ENCODE measurements at regions not wholly inside any gene's neighbourhood (a gene's known extent, or its start where the extent isn't known, plus 50 kb on each side); places are given as distances from the start of the nearest gene placed in this dataset.
"Not testable (repeated sequence)": the region's sequence is repeated elsewhere in the genome, so short reads cannot be mapped to it uniquely, and the experiment has no call there.

DNA sequence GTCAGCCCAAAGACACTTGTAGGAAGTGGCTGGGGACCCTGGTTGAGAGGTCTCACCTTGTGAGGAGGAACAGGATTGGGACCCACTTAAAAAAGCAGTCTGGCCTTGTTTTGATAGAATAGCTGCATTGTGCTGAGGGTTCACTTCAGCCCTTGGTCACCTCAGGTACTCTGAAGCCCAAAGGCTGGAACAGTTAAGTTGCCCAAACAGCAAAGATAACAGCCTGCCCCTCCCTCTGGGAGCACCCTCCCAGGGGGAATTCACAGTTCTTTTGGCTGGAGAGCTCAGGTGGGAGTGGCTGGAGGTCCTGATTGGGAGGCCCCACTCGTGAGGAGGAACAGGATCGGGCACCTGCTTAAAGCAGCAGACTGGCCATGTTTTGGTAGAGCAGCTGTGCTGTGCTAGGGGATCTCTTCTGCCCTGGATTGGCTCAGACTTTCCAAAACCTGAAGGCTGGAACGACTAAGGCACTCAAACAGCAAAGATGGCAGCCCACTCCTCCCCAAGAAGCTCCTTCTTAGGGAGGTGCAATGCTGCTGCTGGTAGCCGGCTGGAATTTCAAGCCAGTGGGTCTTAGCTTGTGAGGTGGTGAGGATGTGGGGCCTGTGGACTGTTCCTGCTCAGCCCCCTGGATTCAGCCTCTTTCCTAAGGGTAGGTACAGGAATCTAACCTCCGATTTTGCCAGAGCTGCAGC lies 143.8 kb upstream of the SLC38A2 start:
- H3K9me3 ChIP-seq (ENCODE audit: control insufficient read depth in 2 of 2, low read length in 2 of 2), result no peaks in the 10 kb centered on the region
- H3K4me3 ChIP-seq (ENCODE audit: low read length in 2 of 2), result no peak overlapping the region
- no peaks in the 10 kb centered on the region for H3K36me3 ChIP-seq (ENCODE audit: control insufficient read depth in 2 of 2, insufficient read depth in 2 of 2, low read length in 2 of 2)
- H3K27ac ChIP-seq (ENCODE audit: low read depth in 2 of 2, low read length in 2 of 2), result peak overlapping the region in 1 of 2 donors; percentile 1
- no peaks in the 10 kb centered on the region for H3K27me3 ChIP-seq (ENCODE audit: control insufficient read depth in 2 of 2, insufficient read depth in 2 of 2, low read length in 2 of 2)
- H3K9ac ChIP-seq (ENCODE audit: low read depth in 1 of 2, low read length in 2 of 2), result no peak overlapping the region
- H3K4me1 ChIP-seq (ENCODE audit: control insufficient read depth in 2 of 2, insufficient read depth in 2 of 2, low read length in 2 of 2), result no peaks in the 10 kb centered on the region

- no peaks in the 10 kb centered on the region for H3K4me1 ChIP-seq (ENCODE audit: control insufficient read depth in 2 of 2, insufficient read depth in 2 of 2, low read length in 2 of 2)
- H3K27me3 ChIP-seq (ENCODE audit: control insufficient read depth in 2 of 2, insufficient read depth in 2 of 2, low read length in 2 of 2), result no peaks in the 10 kb centered on the region
- no peak overlapping the region for H3K9ac ChIP-seq (ENCODE audit: low read depth in 1 of 2, low read length in 2 of 2)
- H3K4me3 ChIP-seq (ENCODE audit: low read length in 2 of 2), result no peak overlapping the region
- no peaks in the 10 kb centered on the region for H3K36me3 ChIP-seq (ENCODE audit: control insufficient read depth in 2 of 2, insufficient read depth in 2 of 2, low read length in 2 of 2)
- no peak overlapping the region for H3K27ac ChIP-seq (ENCODE audit: low read depth in 2 of 2, low read length in 2 of 2)
- no peaks in the 10 kb centered on the region for H3K9me3 ChIP-seq (ENCODE audit: control insufficient read depth in 2 of 2, low read length in 2 of 2)
Measured at GRCh38 chr12:46515829-46516228, 143.3 kb upstream of the SLC38A2 start.

DNA sequence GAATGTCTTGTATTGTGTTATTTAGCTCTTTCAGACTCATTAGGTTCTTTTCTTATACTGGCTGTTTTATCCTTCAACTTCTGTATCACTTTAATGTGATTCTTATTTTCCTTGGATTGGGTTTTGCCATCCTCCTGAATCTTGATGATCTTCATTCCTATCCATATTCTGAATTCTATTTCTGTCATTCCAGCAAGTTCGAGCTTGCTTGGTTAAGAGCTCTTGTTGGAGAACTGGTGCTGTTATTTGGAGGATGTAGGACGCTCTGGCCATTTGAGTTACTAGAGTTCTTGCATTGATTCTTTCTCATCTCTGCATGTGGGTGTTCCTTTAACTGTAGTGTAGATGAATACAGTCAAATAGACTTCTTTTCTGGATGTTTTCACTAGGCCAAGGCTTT lies 142.3 kb upstream of the SLC38A2 start:
- Histone ChIP-seq H3K4me3 (ENCODE audit: low read length in 2 of 2) (no peak overlapping the region), H3K4me1 (ENCODE audit: control insufficient read depth in 2 of 2, insufficient read depth in 2 of 2, low read length in 2 of 2) (no peaks in the 10 kb centered on the region), H3K9me3 (ENCODE audit: control insufficient read depth in 2 of 2, low read length in 2 of 2) (no peaks in the 10 kb centered on the region), H3K36me3 (ENCODE audit: control insufficient read depth in 2 of 2, insufficient read depth in 2 of 2, low read length in 2 of 2) (no peaks in the 10 kb centered on the region), H3K27ac (ENCODE audit: low read depth in 2 of 2, low read length in 2 of 2) (no peak overlapping the region), H3K27me3 (ENCODE audit: control insufficient read depth in 2 of 2, insufficient read depth in 2 of 2, low read length in 2 of 2) (no peaks in the 10 kb centered on the region), H3K9ac (ENCODE audit: low read depth in 1 of 2, low read length in 2 of 2) (no peak overlapping the region)

DNA sequence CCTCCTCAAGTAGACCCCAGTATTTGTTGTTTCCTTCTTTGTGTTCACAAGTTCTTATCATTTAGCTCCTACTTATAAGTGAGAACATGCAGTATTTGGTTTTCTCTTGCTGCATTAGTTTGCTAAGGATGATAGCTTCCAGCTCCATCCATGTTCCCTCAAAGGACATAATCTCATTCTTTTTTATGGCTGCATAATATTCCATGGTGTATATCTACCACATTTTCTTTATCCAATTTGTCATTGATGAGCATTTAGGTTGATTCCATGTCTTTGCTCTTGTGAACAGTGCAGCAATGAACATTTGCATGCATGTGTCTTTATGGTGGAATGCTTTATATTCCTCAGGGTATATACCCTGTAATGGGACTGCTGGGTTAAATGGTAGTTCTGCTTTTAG lies 137.7 kb upstream of the SLC38A2 start:
- H3K4me1 ChIP-seq (ENCODE audit: control insufficient read depth in 2 of 2, insufficient read depth in 2 of 2, low read length in 2 of 2); H3K9me3 ChIP-seq (ENCODE audit: control insufficient read depth in 2 of 2, low read length in 2 of 2); H3K9ac ChIP-seq (ENCODE audit: low read depth in 1 of 2, low read length in 2 of 2); H3K27ac ChIP-seq (ENCODE audit: low read depth in 2 of 2, low read length in 2 of 2); H3K27me3 ChIP-seq (ENCODE audit: control insufficient read depth in 2 of 2, insufficient read depth in 2 of 2, low read length in 2 of 2); H3K4me3 ChIP-seq (ENCODE audit: low read length in 2 of 2); H3K36me3 ChIP-seq (ENCODE audit: control insufficient read depth in 2 of 2, insufficient read depth in 2 of 2, low read length in 2 of 2): not testable (repeated sequence)

DNA sequence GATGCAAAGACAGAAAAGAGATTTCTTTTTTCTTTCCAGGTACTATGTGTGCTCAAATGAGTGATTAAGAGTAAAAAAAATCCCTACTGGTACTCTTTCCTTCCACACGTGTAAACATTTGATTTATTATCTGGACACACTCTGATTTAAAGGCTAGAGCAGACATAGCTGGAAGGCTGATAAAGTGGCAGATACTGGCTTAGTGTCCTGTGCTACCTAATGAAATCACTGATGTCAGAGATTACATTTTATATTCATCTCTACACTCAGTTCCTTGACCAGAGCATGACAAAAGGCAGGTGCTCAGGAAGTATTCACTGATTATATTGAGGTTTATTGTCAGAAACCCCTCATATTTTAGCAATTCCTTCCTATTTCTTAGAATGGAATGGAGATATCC lies 136.6 kb upstream of the SLC38A2 start:
- Histone ChIP-seq H3K27me3 (ENCODE audit: control insufficient read depth in 2 of 2, insufficient read depth in 2 of 2, low read length in 2 of 2) (no peaks in the 10 kb centered on the region), H3K9ac (ENCODE audit: low read depth in 1 of 2, low read length in 2 of 2) (no peak overlapping the region), H3K4me3 (ENCODE audit: low read length in 2 of 2) (no peak overlapping the region), H3K36me3 (ENCODE audit: control insufficient read depth in 2 of 2, insufficient read depth in 2 of 2, low read length in 2 of 2) (no peaks in the 10 kb centered on the region), H3K4me1 (ENCODE audit: control insufficient read depth in 2 of 2, insufficient read depth in 2 of 2, low read length in 2 of 2) (no peaks in the 10 kb centered on the region), H3K9me3 (ENCODE audit: control insufficient read depth in 2 of 2, low read length in 2 of 2) (peaks cover 0 to 3% of the 10 kb centered on the region in 2 donors), H3K27ac (ENCODE audit: low read depth in 2 of 2, low read length in 2 of 2) (no peak overlapping the region)

GRCh38 chr12:46508651-46509050 lies 136.1 kb upstream of the SLC38A2 start:
- H3K36me3 ChIP-seq (ENCODE audit: control insufficient read depth in 2 of 2, insufficient read depth in 2 of 2, low read length in 2 of 2), result no peaks in the 10 kb centered on the region
- H3K27ac ChIP-seq (ENCODE audit: low read depth in 2 of 2, low read length in 2 of 2), result no peak overlapping the region
- H3K27me3 ChIP-seq (ENCODE audit: control insufficient read depth in 2 of 2, insufficient read depth in 2 of 2, low read length in 2 of 2), result no peaks in the 10 kb centered on the region
- no peaks in the 10 kb centered on the region for H3K4me1 ChIP-seq (ENCODE audit: control insufficient read depth in 2 of 2, insufficient read depth in 2 of 2, low read length in 2 of 2)
- H3K9ac ChIP-seq (ENCODE audit: low read depth in 1 of 2, low read length in 2 of 2), result no peak overlapping the region
- H3K4me3 ChIP-seq (ENCODE audit: low read length in 2 of 2), result no peak overlapping the region
- H3K9me3 ChIP-seq (ENCODE audit: control insufficient read depth in 2 of 2, low read length in 2 of 2), result peaks cover 0 to 3% of the 10 kb centered on the region in 2 donors

DNA sequence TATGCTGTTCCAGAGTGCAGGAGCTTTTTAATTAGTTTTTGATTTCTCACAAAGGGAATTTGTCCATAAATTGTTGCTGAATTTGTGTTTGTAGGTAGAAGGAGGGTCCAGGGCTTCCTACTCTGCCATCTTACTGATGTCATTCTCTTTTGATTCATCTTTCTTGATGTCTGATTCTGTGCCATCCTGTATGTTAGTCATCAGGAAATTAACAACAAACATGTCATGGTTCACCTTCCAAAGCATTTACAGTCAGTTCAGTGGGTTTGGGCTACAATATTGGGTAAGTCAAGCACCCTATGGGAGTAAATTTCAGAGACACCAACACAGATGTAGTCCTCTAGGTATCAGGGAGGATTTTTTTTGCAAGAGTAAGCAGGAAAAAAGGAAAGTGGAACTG lies 135.2 kb upstream of the SLC38A2 start:
- Histone ChIP-seq H3K27ac (ENCODE audit: low read depth in 2 of 2, low read length in 2 of 2) (no peak overlapping the region), H3K4me3 (ENCODE audit: low read length in 2 of 2) (no peak overlapping the region), H3K9me3 (ENCODE audit: control insufficient read depth in 2 of 2, low read length in 2 of 2) (peaks cover 0 to 3% of the 10 kb centered on the region in 2 donors), H3K4me1 (ENCODE audit: control insufficient read depth in 2 of 2, insufficient read depth in 2 of 2, low read length in 2 of 2) (no peaks in the 10 kb centered on the region), H3K36me3 (ENCODE audit: control insufficient read depth in 2 of 2, insufficient read depth in 2 of 2, low read length in 2 of 2) (no peaks in the 10 kb centered on the region), H3K27me3 (ENCODE audit: control insufficient read depth in 2 of 2, insufficient read depth in 2 of 2, low read length in 2 of 2) (no peaks in the 10 kb centered on the region), H3K9ac (ENCODE audit: low read depth in 1 of 2, low read length in 2 of 2) (no peak overlapping the region)

- Histone ChIP-seq H3K36me3 (ENCODE audit: control insufficient read depth in 2 of 2, insufficient read depth in 2 of 2, low read length in 2 of 2) (no peaks in the 10 kb centered on the region), H3K27me3 (ENCODE audit: control insufficient read depth in 2 of 2, insufficient read depth in 2 of 2, low read length in 2 of 2) (no peaks in the 10 kb centered on the region), H3K4me3 (ENCODE audit: low read length in 2 of 2) (no peak overlapping the region), H3K4me1 (ENCODE audit: control insufficient read depth in 2 of 2, insufficient read depth in 2 of 2, low read length in 2 of 2) (no peaks in the 10 kb centered on the region), H3K9ac (ENCODE audit: low read depth in 1 of 2, low read length in 2 of 2) (no peak overlapping the region), H3K27ac (ENCODE audit: low read depth in 2 of 2, low read length in 2 of 2) (no peak overlapping the region), H3K9me3 (ENCODE audit: control insufficient read depth in 2 of 2, low read length in 2 of 2) (peaks cover 0 to 3% of the 10 kb centered on the region in 2 donors)
Measured at GRCh38 chr12:46506961-46507360, 134.4 kb upstream of the SLC38A2 start.

GRCh38 chr12:46506198-46506597 lies 133.6 kb upstream of the SLC38A2 start:
- no peaks in the 10 kb centered on the region for H3K27me3 ChIP-seq (ENCODE audit: control insufficient read depth in 2 of 2, insufficient read depth in 2 of 2, low read length in 2 of 2)
- H3K36me3 ChIP-seq (ENCODE audit: control insufficient read depth in 2 of 2, insufficient read depth in 2 of 2, low read length in 2 of 2), result no peaks in the 10 kb centered on the region
- peaks cover 0 to 3% of the 10 kb centered on the region in 2 donors for H3K9me3 ChIP-seq (ENCODE audit: control insufficient read depth in 2 of 2, low read length in 2 of 2)

GRCh38 chr12:46504494-46504893 lies 131.9 kb upstream of the SLC38A2 start:
- Histone ChIP-seq H3K9ac (ENCODE audit: low read depth in 1 of 2, low read length in 2 of 2) (no peak overlapping the region), H3K4me1 (ENCODE audit: control insufficient read depth in 2 of 2, insufficient read depth in 2 of 2, low read length in 2 of 2) (no peaks in the 10 kb centered on the region), H3K4me3 (ENCODE audit: low read length in 2 of 2) (no peak overlapping the region), H3K27me3 (ENCODE audit: control insufficient read depth in 2 of 2, insufficient read depth in 2 of 2, low read length in 2 of 2) (no peaks in the 10 kb centered on the region), H3K27ac (ENCODE audit: low read depth in 2 of 2, low read length in 2 of 2) (no peak overlapping the region), H3K36me3 (ENCODE audit: control insufficient read depth in 2 of 2, insufficient read depth in 2 of 2, low read length in 2 of 2) (no peaks in the 10 kb centered on the region), H3K9me3 (ENCODE audit: control insufficient read depth in 2 of 2, low read length in 2 of 2) (peaks cover 0 to 3% of the 10 kb centered on the region in 2 donors)

More at GRCh38 chr12:46506198-46506597, 133.6 kb upstream of the SLC38A2 start:
- Histone ChIP-seq H3K4me3 (ENCODE audit: low read length in 2 of 2) (no peak overlapping the region), H3K9ac (ENCODE audit: low read depth in 1 of 2, low read length in 2 of 2) (no peak overlapping the region), H3K4me1 (ENCODE audit: control insufficient read depth in 2 of 2, insufficient read depth in 2 of 2, low read length in 2 of 2) (no peaks in the 10 kb centered on the region), H3K27ac (ENCODE audit: low read depth in 2 of 2, low read length in 2 of 2) (no peak overlapping the region)

All from mucosa of rectum (tissue), 2 donors.